Endothelial cell (in vitro differentiated cells): ENCODE measurements at regions not wholly inside any gene's neighbourhood (a gene's known extent, or its start where the extent isn't known, plus 50 kb on each side); places are given as distances from the start of the nearest gene placed in this dataset.
A peak's percentile ranks its signal among the peaks of the same experiment; 100 is the strongest.

Experiments
- DNase-seq: peaks from one replicate; pipeline ENCODE4 v3.0.0; 2021; ENCODE audit warnings: low spot score
- H3K27ac Mint-ChIP-seq: one replicate; pipeline ENCODE4 v1.8.0; 2021; ENCODE audit warnings: mixed read lengths, inconsistent platforms; ENCODE audit not compliant: unreplicated experiment
- H3K27me3 Mint-ChIP-seq: one replicate; pipeline ENCODE4 v1.8.0; 2021; ENCODE audit warnings: mild to moderate bottlenecking, moderate library complexity, mixed read lengths, inconsistent platforms; ENCODE audit not compliant: unreplicated experiment
- H3K36me3 Mint-ChIP-seq: one replicate; pipeline ENCODE4 v1.8.0; 2021; ENCODE audit warnings: mild to moderate bottlenecking, low read depth, mixed read lengths, inconsistent platforms; ENCODE audit not compliant: unreplicated experiment
- H3K4me1 Mint-ChIP-seq: one replicate; pipeline ENCODE4 v1.8.0; 2021; ENCODE audit warnings: mild to moderate bottlenecking, mixed read lengths, inconsistent platforms; ENCODE audit not compliant: unreplicated experiment
- H3K4me3 Mint-ChIP-seq: one replicate; pipeline ENCODE4 v1.8.0; 2021; ENCODE audit warnings: mild to moderate bottlenecking, mixed read lengths, inconsistent platforms; ENCODE audit not compliant: unreplicated experiment
- H3K9me3 Mint-ChIP-seq: one replicate; pipeline ENCODE4 v1.8.0; 2021; ENCODE audit warnings: mixed read lengths, inconsistent platforms; ENCODE audit not compliant: unreplicated experiment
- TF ChIP-seq, protein P1 (sequence below): fragments of 200-600 bp; sonication (generic); IDR thresholded peaks from one replicate; pipeline ENCODE4 v1.5.0; 2021; ENCODE audit warnings: antibody characterized with exemption; ENCODE audit not compliant: unreplicated experiment

DNA sequence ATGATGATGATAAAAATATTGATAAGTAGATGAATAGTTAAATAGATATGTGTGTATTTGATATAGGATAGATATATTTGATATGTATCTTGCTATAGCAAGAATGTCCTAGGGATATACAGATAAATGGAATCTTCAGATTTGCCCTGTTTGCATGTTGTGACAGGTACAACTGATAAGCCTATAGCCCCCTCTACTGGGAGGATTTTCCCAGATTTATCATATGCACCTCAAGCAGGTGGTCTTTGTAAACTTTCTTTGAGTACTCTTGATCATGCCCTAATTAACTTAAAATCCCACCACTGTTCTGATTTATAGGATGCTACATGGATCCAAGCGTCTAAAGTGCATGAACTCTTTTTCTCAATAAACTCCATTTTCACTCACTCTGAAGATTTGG is 1050.7 kb downstream of the SORCS3 start:
- TF ChIP-seq, protein P1, sequence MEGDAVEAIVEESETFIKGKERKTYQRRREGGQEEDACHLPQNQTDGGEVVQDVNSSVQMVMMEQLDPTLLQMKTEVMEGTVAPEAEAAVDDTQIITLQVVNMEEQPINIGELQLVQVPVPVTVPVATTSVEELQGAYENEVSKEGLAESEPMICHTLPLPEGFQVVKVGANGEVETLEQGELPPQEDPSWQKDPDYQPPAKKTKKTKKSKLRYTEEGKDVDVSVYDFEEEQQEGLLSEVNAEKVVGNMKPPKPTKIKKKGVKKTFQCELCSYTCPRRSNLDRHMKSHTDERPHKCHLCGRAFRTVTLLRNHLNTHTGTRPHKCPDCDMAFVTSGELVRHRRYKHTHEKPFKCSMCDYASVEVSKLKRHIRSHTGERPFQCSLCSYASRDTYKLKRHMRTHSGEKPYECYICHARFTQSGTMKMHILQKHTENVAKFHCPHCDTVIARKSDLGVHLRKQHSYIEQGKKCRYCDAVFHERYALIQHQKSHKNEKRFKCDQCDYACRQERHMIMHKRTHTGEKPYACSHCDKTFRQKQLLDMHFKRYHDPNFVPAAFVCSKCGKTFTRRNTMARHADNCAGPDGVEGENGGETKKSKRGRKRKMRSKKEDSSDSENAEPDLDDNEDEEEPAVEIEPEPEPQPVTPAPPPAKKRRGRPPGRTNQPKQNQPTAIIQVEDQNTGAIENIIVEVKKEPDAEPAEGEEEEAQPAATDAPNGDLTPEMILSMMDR: peak; percentile 70
- H3K36me3 Mint-ChIP-seq: no peaks in the 10 kb centered on the region
- peak; percentile 58 for DNase-seq
- H3K4me3 Mint-ChIP-seq: no peak overlapping the region
- H3K9me3 Mint-ChIP-seq: no peaks in the 10 kb centered on the region
- no peaks in the 10 kb centered on the region for H3K27me3 Mint-ChIP-seq
- no peaks in the 10 kb centered on the region for H3K4me1 Mint-ChIP-seq
- no peak overlapping the region for H3K27ac Mint-ChIP-seq

DNA sequence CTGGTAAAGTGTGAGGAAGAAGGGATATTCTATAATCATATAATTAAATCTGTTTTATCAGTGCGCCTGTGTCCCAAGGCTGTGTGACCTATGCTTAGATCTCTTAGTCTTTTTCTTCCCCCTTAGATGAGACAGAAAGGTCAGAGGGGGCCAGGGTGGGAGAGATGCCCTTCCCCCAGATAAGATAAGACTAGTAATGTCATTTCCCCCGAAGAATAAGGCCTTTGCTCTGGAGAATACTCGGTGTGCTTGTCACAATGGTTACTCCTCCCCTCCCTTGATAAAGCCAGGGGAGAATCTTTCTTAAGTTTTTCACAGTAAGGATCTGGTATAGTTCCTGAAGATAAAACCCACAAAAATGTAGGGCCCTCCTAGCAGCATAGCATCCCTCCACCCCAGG is 1041.8 kb downstream of the SORCS3 start:
- Mint-ChIP-seq H3K4me3 (no peak overlapping the region), H3K36me3 (no peaks in the 10 kb centered on the region), H3K9me3 (no peaks in the 10 kb centered on the region), H3K27ac (no peak overlapping the region), H3K27me3 (no peaks in the 10 kb centered on the region), H3K4me1 (no peaks in the 10 kb centered on the region)
- no peak for DNase-seq
- TF ChIP-seq, protein P1: no peak

DNA sequence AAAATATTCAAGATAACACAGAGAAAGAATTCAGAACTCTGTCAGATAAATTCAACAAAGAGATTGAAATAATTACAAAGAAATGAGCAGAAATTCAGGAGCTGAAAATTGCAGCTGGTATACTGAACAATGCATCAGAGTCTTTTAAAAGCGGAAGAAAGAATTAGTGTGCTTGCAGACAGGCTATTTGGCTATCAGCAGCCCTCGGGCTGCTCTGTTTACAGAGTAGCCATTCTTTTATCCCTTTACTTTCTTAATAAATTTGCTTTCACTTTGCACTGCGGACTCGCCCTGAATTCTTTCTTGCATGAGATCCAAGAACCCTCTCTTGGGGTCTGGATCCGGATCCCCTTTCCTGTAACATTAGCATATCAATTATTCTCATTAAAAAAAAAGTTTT is 1040.0 kb downstream of the SORCS3 start:
- no peaks in the 10 kb centered on the region for H3K27me3 Mint-ChIP-seq
- no peaks in the 10 kb centered on the region for H3K4me1 Mint-ChIP-seq
- no peaks in the 10 kb centered on the region for H3K36me3 Mint-ChIP-seq
- H3K4me3 Mint-ChIP-seq: no peak overlapping the region
- TF ChIP-seq, protein P1: no peak
- no peak overlapping the region for H3K27ac Mint-ChIP-seq
- DNase-seq: no peak
- H3K9me3 Mint-ChIP-seq: no peaks in the 10 kb centered on the region

DNA sequence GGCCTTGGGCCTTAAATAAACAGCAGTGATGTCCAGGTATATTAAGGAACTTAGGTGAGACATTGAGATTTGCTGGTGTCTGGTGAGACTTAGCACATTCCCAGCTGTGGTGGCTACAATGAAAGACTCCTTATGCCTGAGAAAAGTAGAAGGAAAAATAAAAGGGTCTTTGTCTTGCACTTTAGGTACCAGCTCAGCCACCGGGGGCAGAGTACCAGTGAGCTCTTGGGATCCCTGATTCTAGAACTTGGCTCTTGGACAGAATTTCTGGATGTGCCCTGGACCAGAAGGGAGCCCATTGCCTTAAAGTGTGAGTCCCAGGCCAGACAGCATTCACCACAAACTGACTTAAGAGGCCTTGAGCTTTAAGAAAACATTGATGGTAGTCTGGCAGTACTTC is 1038.7 kb downstream of the SORCS3 start:
- TF ChIP-seq, protein P1: peak; percentile 50
- H3K27me3 Mint-ChIP-seq: no peaks in the 10 kb centered on the region
- DNase-seq: no peak
- H3K4me3 Mint-ChIP-seq: no peak overlapping the region
- H3K27ac Mint-ChIP-seq: no peak overlapping the region
- no peaks in the 10 kb centered on the region for H3K36me3 Mint-ChIP-seq
- no peaks in the 10 kb centered on the region for H3K9me3 Mint-ChIP-seq
- no peaks in the 10 kb centered on the region for H3K4me1 Mint-ChIP-seq

DNA sequence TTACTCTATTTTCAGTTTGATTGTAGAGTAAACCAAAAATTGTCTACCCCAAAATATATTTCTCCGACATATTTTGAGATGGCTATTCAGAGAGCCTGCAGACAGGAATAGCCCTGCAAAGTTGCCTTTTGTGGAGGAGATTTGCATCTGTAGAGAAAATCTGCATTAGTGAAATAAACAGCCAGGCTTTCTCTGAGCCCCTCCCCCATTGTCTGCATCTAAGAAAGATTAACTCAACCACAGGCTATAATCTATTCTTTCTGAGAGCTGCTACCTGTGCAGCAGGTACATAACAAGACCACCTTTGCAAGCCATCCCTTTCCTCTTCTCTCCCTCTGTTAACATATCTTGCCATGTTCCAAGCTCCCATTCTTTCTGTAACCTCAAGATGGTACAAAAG is 1034.2 kb downstream of the SORCS3 start:
- Mint-ChIP-seq H3K36me3 (no peaks in the 10 kb centered on the region), H3K4me1 (no peaks in the 10 kb centered on the region), H3K9me3 (no peaks in the 10 kb centered on the region), H3K27ac (no peak overlapping the region), H3K4me3 (no peak overlapping the region), H3K27me3 (no peaks in the 10 kb centered on the region)
- TF ChIP-seq, protein P1: no peak
- DNase-seq: no peak
